CD4-positive, alpha-beta T cell (primary cell): ENCODE measurements at regions not wholly inside any gene's neighbourhood (a gene's known extent, or its start where the extent isn't known, plus 50 kb on each side); places are given as distances from the start of the nearest gene placed in this dataset.

ENCODE experiments used
- ATAC-seq: fragments of 200-7000 bp; cut with Tn5 transposase; one replicate; pipeline ENCODE4 v1.10.0; 2022; ENCODE audit warnings: mild to moderate bottlenecking; ENCODE audit not compliant: poor library complexity
- CTCF ChIA-PET: fragments of 350-600 bp; sonication (Branson Sonifier 250); formaldehyde crosslinking; loops from one replicate; lab custom pipeline; 2021; ENCODE audit warnings: antibody characterized with exemption, inconsistent platforms; lab: Charles Lee
- POLR2A ChIA-PET: fragments of 350-600 bp; sonication (Branson Sonifier 250); formaldehyde crosslinking; loops from one replicate; lab custom pipeline; 2021; ENCODE audit warnings: antibody characterized with exemption, inconsistent platforms; lab: Charles Lee
- DNase-seq, 14 experiments: peaks; one replicate each; pipeline ENCODE4 v3.0.0-alpha.2; 2013 to 2020; ENCODE audit warnings: mixed read lengths in 2 of 14
- H3K27ac ChIP-seq, 2 donors: one replicate each; pipeline versions ENCODE4 v1.5.1 to v1.7.0; 2013; ENCODE audit warnings: low read length in 2 of 2, low read depth in 1 of 2, mild to moderate bottlenecking in 1 of 2
- H3K27me3 ChIP-seq, 2 experiments: 1 replicate in 1 of 2; 2 replicates in 1 of 2; pipeline versions ENCODE4 v1.6.1 to v1.7.0; 2013; ENCODE audit warnings: low read length in 2 of 2, control low read depth in 1 of 2, mild to moderate bottlenecking in 1 of 2, moderate library complexity in 1 of 2; ENCODE audit not compliant: insufficient read depth in 2 of 2, control insufficient read depth in 1 of 2
- H3K36me3 ChIP-seq: one replicate; pipeline ENCODE4 v1.6.1; 2013; ENCODE audit warnings: low read length, control low read depth; ENCODE audit not compliant: insufficient read depth
- H3K4me1 ChIP-seq: one replicate; pipeline ENCODE4 v1.6.1; 2013; ENCODE audit warnings: low read length, control low read depth; ENCODE audit not compliant: insufficient read depth
- H3K4me3 ChIP-seq: one replicate; pipeline ENCODE4 v1.5.1; 2013; ENCODE audit warnings: mild to moderate bottlenecking, low read length, moderate library complexity
- H3K9me3 ChIP-seq, 2 experiments: 1 replicate in 1 of 2; 2 replicates in 1 of 2; pipeline versions ENCODE4 v1.6.1 to v1.7.0; 2013; ENCODE audit warnings: low read length in 2 of 2, mild to moderate bottlenecking in 2 of 2, control low read depth in 1 of 2, moderate library complexity in 1 of 2; ENCODE audit not compliant: control insufficient read depth in 1 of 2, insufficient read depth in 1 of 2
- H3K27ac Mint-ChIP-seq: one replicate; pipeline ENCODE4 v1.8.0; 2020; ENCODE audit warnings: mixed read lengths
- H3K27me3 Mint-ChIP-seq: one replicate; pipeline ENCODE4 v1.8.0; 2021; ENCODE audit warnings: mixed read lengths
- H3K36me3 Mint-ChIP-seq: one replicate; pipeline ENCODE4 v1.8.0; 2021; ENCODE audit warnings: low read depth, mixed read lengths
- H3K4me1 Mint-ChIP-seq: one replicate; pipeline ENCODE4 v1.8.0; 2021; ENCODE audit warnings: low read depth, mixed read lengths
- H3K4me3 Mint-ChIP-seq: one replicate; pipeline ENCODE4 v1.8.0; 2020; ENCODE audit warnings: mild to moderate bottlenecking, mixed read lengths
- H3K9me3 Mint-ChIP-seq: one replicate; pipeline ENCODE4 v1.8.0; 2020; ENCODE audit warnings: mixed read lengths
- CTCF ChIP-seq: fragments of 200-600 bp; IDR thresholded peaks from one replicate; pipeline ENCODE4 v1.8.0; 2022; ENCODE audit warnings: antibody characterized with exemption, mild to moderate bottlenecking
- intact Hi-C, 2 experiments: fragments of 100-400 bp; cut with DNase I in 1 of 2; cut with micrococcal nuclease in 1 of 2; formaldehyde crosslinking; loops; one replicate each; pipeline versions ENCODE4 v1.15.1 to v1.9.0; 2023 to 2025; cut with DNase I, micrococcal nuclease

- CTCF ChIA-PET = no interaction called here
- Histone ChIP-seq H3K9me3 (no peaks in the 10 kb centered on the region), H3K4me3 (no peak overlapping the region), H3K27me3 (no peaks in the 10 kb centered on the region), H3K27ac (no peak overlapping the region), H3K4me1 (no peaks in the 10 kb centered on the region), H3K36me3 (no peaks in the 10 kb centered on the region)
- Mint-ChIP-seq H3K9me3 (no peaks in the 10 kb centered on the region), H3K4me3 (no peak overlapping the region), H3K27ac (no peak overlapping the region), H3K36me3 (no peaks in the 10 kb centered on the region), H3K4me1 (no peaks in the 10 kb centered on the region), H3K27me3 (no peaks in the 10 kb centered on the region)
- ATAC-seq (no peak), DNase-seq (peak in 2 of 14 experiments; percentile 33 to 44)
- TF ChIP-seq CTCF = no peak
- intact Hi-C loops = no loop called here
- POLR2A ChIA-PET = no interaction called here
These were observed 368.7 kb downstream of the EFNA5 start for GRCh38 chr5:107301999-107302398.

GRCh38 chr5:107300721-107301327, 369.9 kb downstream of the EFNA5 start:
- Mint-ChIP-seq H3K36me3 (no peaks in the 10 kb centered on the region), H3K9me3 (no peaks in the 10 kb centered on the region), H3K27ac (no peak overlapping the region), H3K4me1 (no peaks in the 10 kb centered on the region), H3K4me3 (no peak overlapping the region), H3K27me3 (no peaks in the 10 kb centered on the region)
- intact Hi-C loops = no loop called here
- Histone ChIP-seq H3K9me3 (no peaks in the 10 kb centered on the region), H3K27ac (no peak overlapping the region), H3K4me3 (no peak overlapping the region), H3K27me3 (no peaks in the 10 kb centered on the region), H3K4me1 (no peaks in the 10 kb centered on the region), H3K36me3 (no peaks in the 10 kb centered on the region)
- ChIA-PET POLR2A (no interaction called here), CTCF (no interaction called here)
- TF ChIP-seq CTCF = no peak
- ATAC-seq (no peak), DNase-seq (no peak)

- DNase-seq = peak in 1 of 14 experiments; percentile 61
- no peak for ATAC-seq
- CTCF ChIA-PET = no interaction called here
- Mint-ChIP-seq H3K4me1 (no peaks in the 10 kb centered on the region), H3K4me3 (no peak overlapping the region), H3K27ac (no peak overlapping the region), H3K36me3 (no peaks in the 10 kb centered on the region), H3K27me3 (no peaks in the 10 kb centered on the region), H3K9me3 (no peaks in the 10 kb centered on the region)
- Histone ChIP-seq H3K4me1 (no peaks in the 10 kb centered on the region), H3K27me3 (no peaks in the 10 kb centered on the region), H3K36me3 (no peaks in the 10 kb centered on the region), H3K9me3 (no peaks in the 10 kb centered on the region), H3K27ac (no peak overlapping the region), H3K4me3 (no peak overlapping the region)
- POLR2A ChIA-PET = no interaction called here
- intact Hi-C loops = no loop called here
- no peak for TF ChIP-seq CTCF
These were observed 374.2 kb downstream of the EFNA5 start for GRCh38 chr5:107296572-107296971.
